GM21390 (cell line): ENCODE measurements at regions not wholly inside any gene's neighbourhood (a gene's known extent, or its start where the extent isn't known, plus 50 kb on each side); places are given as distances from the start of the nearest gene placed in this dataset.
"Not testable (repeated sequence)": the region's sequence is repeated elsewhere in the genome, so short reads cannot be mapped to it uniquely, and the experiment has no call there.

Source experiments
- ATAC-seq: cut with Tn5 transposase; IDR thresholded peaks from one replicate; pipeline ENCODE4 v1.9.1; 2021; ENCODE audit not compliant: unreplicated experiment

DNA sequence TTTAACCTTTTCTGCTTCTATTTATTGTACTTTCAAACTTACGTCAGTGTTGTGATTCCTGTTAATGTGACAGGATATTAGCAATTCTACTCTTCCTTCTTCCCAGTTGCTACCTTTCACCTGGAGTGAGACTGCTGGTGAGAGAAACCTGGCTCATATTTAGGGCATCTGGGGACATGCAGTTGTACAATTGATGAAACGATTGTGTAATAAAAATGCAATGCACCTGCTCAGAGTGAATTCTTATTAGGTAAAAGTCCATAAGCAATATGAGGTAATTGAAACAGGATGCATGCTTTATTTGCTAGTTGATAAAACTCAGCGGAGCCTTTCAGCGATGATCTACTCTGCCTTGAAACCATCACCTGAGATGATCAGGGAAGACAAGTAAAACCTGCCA is 116.1 kb upstream of the FBXO33 start:
- ATAC-seq, result no peak

DNA sequence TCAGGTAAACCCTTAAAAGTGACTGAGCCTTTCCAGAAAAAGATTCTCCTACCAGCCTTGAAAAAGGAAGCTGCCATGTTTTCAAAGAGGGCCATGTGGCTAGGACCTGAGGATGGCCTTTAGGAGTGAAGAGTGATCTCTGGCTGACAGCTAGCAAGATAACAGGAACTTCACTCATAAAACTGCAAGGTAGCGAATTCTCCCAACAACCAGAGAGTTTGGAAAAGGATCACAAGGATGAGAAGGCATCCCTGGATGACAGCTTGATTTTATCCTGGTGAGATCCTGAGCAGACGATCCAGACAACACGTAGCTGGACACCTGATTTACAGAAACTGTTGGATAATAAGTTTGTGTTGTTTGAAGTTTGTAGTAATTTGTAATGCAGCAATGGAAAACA is 115.6 kb upstream of the FBXO33 start:
- no peak for ATAC-seq

DNA sequence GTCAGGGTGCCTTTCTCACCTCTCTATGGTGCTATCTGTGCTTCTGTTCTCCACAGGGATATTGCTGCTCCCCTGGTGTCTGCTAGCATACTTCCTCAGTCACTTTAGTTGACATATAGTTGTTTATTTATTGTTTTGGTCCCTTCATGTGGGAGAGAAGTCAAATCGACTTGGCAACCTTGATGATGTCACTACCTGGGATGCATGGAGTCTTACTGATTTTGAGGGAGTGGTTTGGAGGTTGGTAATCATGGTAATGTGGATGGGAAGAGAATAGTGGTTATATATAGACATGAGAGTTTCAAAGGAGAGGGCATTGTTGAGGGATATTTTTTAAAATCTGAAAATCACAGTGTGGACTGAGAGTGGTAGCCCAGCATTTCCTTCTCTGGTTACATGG is 73.6 kb upstream of the FBXO33 start:
- ATAC-seq, result no peak

DNA sequence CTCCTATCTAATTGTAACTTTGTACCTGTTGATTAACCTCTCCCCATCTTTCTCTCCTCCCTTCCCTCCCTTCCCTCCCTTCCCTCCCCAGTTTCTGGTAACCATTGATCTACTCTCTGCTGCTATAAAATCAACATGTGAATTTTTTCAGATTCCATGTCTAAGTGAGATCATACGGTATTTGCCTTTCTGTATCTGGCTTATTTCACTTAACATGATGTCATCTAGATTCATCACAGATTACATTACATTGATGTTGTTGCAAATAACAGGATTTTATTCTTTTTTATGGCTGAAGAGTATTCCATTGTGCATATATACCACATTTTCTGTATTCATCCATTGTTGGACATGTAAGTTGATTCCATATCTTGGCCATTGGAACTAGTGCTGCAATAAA is 68.0 kb upstream of the FBXO33 start:
- ATAC-seq, result no peak

DNA sequence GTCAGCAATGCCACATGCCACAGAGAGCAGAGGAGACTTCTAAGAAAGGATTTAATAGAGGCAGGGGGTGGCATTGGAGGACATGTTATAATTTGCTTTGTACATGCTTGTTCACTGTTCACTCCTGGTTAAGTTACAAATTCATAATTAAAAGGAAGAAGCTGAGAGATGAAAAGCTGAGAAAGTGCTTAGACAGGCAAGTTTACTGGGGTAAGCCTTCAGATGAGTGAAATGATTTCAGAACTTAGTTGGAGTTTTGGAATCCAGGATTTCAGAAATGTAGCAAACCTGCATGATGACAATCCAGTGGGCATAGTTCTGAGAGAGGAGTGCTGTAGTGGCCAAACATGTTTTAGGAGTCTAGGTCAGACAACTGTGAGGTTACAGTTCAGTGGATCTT is 67.3 kb upstream of the FBXO33 start:
- no peak for ATAC-seq

DNA sequence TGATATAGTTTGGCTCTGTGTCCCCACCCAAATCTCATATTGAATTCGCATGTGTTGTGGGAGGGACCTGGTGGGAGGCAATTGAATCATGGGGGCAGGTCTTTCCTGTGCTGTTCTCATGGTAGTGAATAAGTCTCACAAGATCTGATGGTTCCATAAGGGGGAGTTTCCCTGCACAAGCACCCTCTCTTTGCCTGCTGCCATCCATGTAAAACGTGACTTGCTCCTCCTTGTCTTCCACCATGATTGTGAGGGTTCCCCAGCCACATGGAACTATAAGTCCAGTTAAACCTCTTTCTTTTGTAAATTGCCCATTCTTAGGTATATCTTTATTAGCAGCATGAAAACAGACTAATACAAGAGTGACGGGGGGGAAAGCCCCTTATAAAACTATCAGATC is 65.4 kb upstream of the FBXO33 start:
- not testable (repeated sequence) for ATAC-seq

DNA sequence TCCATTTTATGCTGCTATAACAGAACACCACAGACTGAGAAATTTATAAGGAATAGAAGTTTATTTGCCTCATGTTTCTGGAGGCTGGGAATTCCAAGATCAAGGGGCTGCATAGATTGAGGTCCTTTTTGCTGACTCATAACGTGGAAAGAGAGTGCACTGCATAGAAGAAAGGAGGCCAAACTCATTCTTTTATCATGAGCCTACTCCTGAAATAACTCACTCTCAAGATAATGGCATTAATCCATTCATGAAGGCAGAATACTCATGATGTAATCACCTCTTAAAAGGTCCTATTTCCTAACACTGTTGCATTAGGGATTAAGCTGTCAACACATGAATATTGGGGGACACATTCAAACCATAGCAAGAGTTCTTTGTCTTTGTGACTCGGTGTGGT is 60.0 kb upstream of the FBXO33 start:
- ATAC-seq, result no peak

DNA sequence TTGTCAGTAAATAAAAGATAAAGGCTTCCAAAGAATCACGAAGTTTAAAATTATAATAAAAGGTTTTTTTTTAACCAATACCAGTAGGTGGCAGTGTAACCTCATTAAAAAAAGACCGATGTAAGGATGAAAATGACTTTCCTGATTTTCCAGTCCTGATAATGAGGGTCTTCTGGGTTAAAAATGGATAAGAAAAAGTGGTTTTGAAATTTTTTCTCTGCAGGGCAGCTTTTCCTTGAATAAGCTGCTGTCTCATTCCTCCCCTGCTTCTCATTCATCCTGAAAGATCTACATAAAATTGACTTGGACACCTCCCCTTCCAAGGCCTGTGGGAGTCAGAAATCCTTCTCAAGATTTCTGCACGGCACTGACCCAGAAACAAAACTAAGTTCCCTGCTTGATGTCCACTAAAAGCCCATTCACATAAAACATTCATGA is 58.9 kb upstream of the FBXO33 start:
- ATAC-seq, result no peak

DNA sequence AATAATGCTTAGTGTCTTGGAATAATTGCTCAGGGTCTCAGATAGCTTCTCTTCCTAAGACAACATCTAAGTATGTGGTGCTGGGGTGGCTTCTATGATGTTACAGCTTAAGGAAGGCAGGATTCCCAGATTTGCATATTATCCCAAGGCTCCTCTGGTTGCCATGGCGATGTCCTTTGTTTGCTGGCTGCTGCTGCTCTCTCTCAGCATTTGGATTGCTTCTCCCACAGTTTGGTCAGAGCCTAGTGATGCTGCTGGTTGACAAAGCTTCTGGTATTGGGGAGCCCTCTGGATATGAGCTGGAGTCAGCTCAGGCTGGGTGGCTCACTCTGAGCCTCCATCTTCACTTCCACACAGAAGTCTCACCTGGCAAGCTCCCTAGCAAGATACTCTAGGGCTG is 56.4 kb upstream of the FBXO33 start:
- ATAC-seq, result no peak

DNA sequence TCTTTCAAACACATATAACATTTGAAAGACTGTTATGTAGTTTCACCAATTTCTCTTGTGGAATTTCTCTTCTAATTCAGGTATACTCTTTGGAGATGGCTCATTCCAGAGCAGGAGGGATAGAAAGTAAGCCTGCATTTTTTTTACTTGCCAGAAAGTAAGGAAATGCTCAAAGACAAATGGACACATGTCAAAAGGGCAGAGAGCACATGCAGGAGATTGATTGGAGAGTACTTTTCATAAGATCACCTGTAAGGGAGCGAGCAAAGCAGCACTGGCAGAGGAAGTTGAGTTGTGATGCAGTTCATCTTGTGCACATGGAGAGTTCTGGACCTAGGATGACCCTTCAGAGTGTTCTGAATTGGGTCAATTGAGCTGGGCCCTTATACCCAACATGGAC is 51.4 kb upstream of the FBXO33 start:
- ATAC-seq, result no peak
